ENCODE measurements at regions not wholly inside any gene's neighbourhood (a gene's known extent, or its start where the extent isn't known, plus 50 kb on each side); places are given as distances from the start of the nearest gene placed in this dataset.
"Not testable (repeated sequence)": the region's sequence is repeated elsewhere in the genome, so short reads cannot be mapped to it uniquely, and the experiment has no call there.

GRCh38 chr4:79547851-79548250 is 139.8 kb upstream of the GK2 start:
- Histone ChIP-seq H3K4me3 (no peak overlapping the region), H3K9me3 (no peaks in the 10 kb centered on the region), H3K27ac (no peak overlapping the region), H3K36me3 (no peaks in the 10 kb centered on the region), H3K27me3 (replicated peaks; ENCODE audit: insufficient read depth) (no peaks in the 10 kb centered on the region), H3K4me1 (replicated peaks) (no peaks in the 10 kb centered on the region)
- intact Hi-C loops (cut with DNase I) = no loop called here
- TF ChIP-seq, protein P1, sequence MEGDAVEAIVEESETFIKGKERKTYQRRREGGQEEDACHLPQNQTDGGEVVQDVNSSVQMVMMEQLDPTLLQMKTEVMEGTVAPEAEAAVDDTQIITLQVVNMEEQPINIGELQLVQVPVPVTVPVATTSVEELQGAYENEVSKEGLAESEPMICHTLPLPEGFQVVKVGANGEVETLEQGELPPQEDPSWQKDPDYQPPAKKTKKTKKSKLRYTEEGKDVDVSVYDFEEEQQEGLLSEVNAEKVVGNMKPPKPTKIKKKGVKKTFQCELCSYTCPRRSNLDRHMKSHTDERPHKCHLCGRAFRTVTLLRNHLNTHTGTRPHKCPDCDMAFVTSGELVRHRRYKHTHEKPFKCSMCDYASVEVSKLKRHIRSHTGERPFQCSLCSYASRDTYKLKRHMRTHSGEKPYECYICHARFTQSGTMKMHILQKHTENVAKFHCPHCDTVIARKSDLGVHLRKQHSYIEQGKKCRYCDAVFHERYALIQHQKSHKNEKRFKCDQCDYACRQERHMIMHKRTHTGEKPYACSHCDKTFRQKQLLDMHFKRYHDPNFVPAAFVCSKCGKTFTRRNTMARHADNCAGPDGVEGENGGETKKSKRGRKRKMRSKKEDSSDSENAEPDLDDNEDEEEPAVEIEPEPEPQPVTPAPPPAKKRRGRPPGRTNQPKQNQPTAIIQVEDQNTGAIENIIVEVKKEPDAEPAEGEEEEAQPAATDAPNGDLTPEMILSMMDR (IDR thresholded peaks at IDR 0.05) = no peak
- no peak for TF ChIP-seq POLR2AphosphoS5 (IDR thresholded peaks at IDR 0.05)
- TF ChIP-seq POLR2A (IDR thresholded peaks at IDR 0.05) = no peak
- no peak for DNase-seq (ENCODE audit: low spot score)
- WGBS = 45% methylated on average over 3 of the region's 3 CpGs

GRCh38 chr4:79545292-79545691 is 137.3 kb upstream of the GK2 start:
- DNase-seq (ENCODE audit: low spot score); H3K4me1 ChIP-seq (replicated peaks); H3K27me3 ChIP-seq (replicated peaks; ENCODE audit: insufficient read depth); intact Hi-C loops (cut with DNase I); H3K4me3 ChIP-seq; H3K36me3 ChIP-seq; H3K9me3 ChIP-seq; H3K27ac ChIP-seq: not testable (repeated sequence)
- WGBS = 78% methylated on average over 1 of the region's 1 CpG

DNA sequence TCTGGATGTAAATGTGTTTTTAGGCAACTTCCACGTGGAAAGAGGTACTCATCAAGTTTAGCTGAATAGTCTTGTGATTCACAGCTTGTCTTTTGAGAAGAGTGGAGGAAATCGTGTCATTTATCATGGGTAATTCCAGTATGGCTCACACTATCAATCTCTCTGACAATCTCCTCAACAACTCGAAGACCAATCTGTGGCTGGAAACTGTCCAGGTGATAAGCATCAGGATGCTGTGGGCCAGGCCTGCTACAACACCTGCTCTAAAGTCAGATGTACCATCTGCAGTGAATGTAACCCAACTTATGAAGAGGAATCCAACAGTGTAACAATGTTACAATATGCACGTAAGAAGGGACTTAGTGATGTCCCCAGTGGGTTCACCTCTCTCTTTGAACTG is 132.1 kb upstream of the GK2 start:
- H3K27ac ChIP-seq = no peak overlapping the region

DNA sequence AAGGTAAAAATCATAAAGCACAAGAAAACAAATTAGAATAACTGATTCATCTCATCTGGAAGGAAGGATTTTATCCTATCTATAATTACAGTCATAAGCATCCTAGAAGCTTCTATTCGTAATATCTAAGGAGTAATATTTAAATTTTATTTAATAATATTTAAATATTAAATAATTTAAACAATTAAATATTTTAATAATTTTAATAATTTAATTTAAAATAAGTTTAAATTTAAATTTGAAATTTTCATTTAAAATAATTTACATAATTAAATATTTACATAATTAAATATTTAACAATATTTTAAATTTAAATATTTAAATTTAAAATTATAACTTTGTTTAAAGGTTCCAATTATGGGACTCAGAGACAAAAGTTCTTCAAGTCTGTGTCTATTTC is 127.5 kb upstream of the GK2 start:
- 94% methylated on average over 1 of the region's 1 CpG for WGBS
- no peaks in the 10 kb centered on the region for H3K27me3 ChIP-seq (replicated peaks; ENCODE audit: insufficient read depth)
- H3K4me1 ChIP-seq (replicated peaks) = no peaks in the 10 kb centered on the region
- H3K9me3 ChIP-seq = no peaks in the 10 kb centered on the region
- intact Hi-C loops (cut with DNase I) = no loop called here
- H3K36me3 ChIP-seq = no peaks in the 10 kb centered on the region
- H3K27ac ChIP-seq = no peak overlapping the region
- no peak overlapping the region for H3K4me3 ChIP-seq
- DNase-seq (ENCODE audit: low spot score) = no peak
- TF ChIP-seq, protein P1 (IDR thresholded peaks at IDR 0.05) = no peak
- no peak for TF ChIP-seq POLR2AphosphoS5 (IDR thresholded peaks at IDR 0.05)
- TF ChIP-seq POLR2A (IDR thresholded peaks at IDR 0.05) = no peak

More for the DNA sequence above, 132.1 kb upstream of the GK2 start:
- no peaks in the 10 kb centered on the region for H3K4me1 ChIP-seq (replicated peaks)
- no peak for DNase-seq (ENCODE audit: low spot score)
- no peaks in the 10 kb centered on the region for H3K9me3 ChIP-seq
- H3K27me3 ChIP-seq (replicated peaks; ENCODE audit: insufficient read depth) = no peaks in the 10 kb centered on the region
- TF ChIP-seq POLR2A (IDR thresholded peaks at IDR 0.05) = no peak
- TF ChIP-seq, protein P1 (IDR thresholded peaks at IDR 0.05) = no peak
- no peak for TF ChIP-seq POLR2AphosphoS5 (IDR thresholded peaks at IDR 0.05)
- intact Hi-C loops (cut with DNase I) = no loop called here
- H3K4me3 ChIP-seq = no peak overlapping the region
- 49% methylated on average over 4 of the region's 4 CpGs for WGBS
- no peaks in the 10 kb centered on the region for H3K36me3 ChIP-seq

DNA sequence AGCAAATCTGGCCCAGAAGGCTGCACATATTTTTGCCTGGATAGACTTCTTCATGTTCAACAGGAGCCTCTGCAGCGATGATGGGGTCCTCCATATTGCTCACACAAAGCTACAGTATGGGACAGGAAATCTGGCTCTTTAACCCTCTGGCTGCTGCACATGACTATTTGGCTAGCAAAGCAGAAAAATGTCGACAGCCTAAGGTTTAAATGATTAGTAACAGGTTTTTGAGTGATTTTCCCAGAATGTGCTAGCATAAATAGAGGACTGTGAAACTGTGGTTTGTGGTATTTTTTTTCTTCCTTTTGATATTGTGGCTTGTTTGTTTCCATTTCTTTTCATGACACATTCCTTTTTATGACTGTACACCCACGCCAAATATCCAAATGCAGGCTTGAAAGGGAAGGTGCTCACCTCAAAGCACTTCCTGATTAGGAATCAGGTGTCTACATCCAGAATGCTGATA is 120.2 kb upstream of the GK2 start:
- Histone ChIP-seq H3K4me3 (no peak overlapping the region), H3K36me3 (no peaks in the 10 kb centered on the region), H3K27ac (no peak overlapping the region), H3K27me3 (replicated peaks; ENCODE audit: insufficient read depth) (no peaks in the 10 kb centered on the region), H3K9me3 (no peaks in the 10 kb centered on the region), H3K4me1 (replicated peaks) (no peaks in the 10 kb centered on the region)
- TF ChIP-seq, protein P1 (IDR thresholded peaks at IDR 0.05) = no peak
- TF ChIP-seq POLR2A (IDR thresholded peaks at IDR 0.05) (no peak), POLR2AphosphoS5 (IDR thresholded peaks at IDR 0.05) (no peak)
- intact Hi-C loops (cut with DNase I) = no loop called here
- 49% methylated on average over 3 of the region's 3 CpGs for WGBS
- DNase-seq (ENCODE audit: low spot score) = no peak
